ENCODE measurements at regions not wholly inside any gene's neighbourhood (a gene's known extent, or its start where the extent isn't known, plus 50 kb on each side); places are given as distances from the start of the nearest gene placed in this dataset.

DNA sequence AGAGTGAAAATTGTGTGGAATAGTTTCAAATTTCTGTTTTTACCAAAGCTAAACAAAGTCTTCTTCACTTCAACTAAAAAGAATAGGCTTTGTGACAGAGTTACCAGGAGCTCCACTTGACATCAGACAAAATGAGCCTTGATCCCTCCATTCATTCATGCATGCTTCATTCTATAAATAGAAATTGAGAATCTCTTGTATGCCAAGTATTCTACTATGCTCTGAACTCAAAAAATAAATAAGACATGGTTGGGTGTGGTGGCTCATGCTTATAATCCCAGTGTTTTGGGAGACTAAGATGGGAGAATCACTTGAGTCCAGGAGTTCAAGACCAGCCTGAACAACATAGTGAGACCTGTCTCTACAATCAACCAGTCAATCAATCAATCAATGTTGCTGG lies 236.6 kb upstream of the FAM83B start:
- Histone ChIP-seq H3K4me1 (ENCODE audit: control insufficient read depth, low read length) (no peaks in the 10 kb centered on the region), H3K4me3 (ENCODE audit: low read length) (no peak overlapping the region), H3K36me3 (ENCODE audit: control insufficient read depth, low read length) (no peaks in the 10 kb centered on the region), H3K9me2 (replicated peaks; ENCODE audit: control insufficient read depth, low read length) (no peaks in the 10 kb centered on the region), H3K79me2 (ENCODE audit: control insufficient read depth, low read length) (no peaks in the 10 kb centered on the region), H3K27ac (ENCODE audit: low read depth, low read length) (no peak overlapping the region), H3K9me3 (ENCODE audit: control insufficient read depth, insufficient read depth, low read length) (no peaks in the 10 kb centered on the region), H3K27me3 (ENCODE audit: control insufficient read depth, low read length) (no peaks in the 10 kb centered on the region), H3K4me2 (ENCODE audit: low read length) (no peak overlapping the region), H4K20me1 (ENCODE audit: control insufficient read depth, insufficient read depth, low read depth, low read length) (no peaks in the 10 kb centered on the region), H3F3A (ENCODE audit: control insufficient read depth, insufficient read depth) (no peaks in the 10 kb centered on the region)
- no peak for TF ChIP-seq EZH2phosphoT487 (IDR thresholded peaks at IDR 0.05; ENCODE audit: borderline replicate concordance, low read length)
- TF ChIP-seq, protein P1, sequence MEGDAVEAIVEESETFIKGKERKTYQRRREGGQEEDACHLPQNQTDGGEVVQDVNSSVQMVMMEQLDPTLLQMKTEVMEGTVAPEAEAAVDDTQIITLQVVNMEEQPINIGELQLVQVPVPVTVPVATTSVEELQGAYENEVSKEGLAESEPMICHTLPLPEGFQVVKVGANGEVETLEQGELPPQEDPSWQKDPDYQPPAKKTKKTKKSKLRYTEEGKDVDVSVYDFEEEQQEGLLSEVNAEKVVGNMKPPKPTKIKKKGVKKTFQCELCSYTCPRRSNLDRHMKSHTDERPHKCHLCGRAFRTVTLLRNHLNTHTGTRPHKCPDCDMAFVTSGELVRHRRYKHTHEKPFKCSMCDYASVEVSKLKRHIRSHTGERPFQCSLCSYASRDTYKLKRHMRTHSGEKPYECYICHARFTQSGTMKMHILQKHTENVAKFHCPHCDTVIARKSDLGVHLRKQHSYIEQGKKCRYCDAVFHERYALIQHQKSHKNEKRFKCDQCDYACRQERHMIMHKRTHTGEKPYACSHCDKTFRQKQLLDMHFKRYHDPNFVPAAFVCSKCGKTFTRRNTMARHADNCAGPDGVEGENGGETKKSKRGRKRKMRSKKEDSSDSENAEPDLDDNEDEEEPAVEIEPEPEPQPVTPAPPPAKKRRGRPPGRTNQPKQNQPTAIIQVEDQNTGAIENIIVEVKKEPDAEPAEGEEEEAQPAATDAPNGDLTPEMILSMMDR (IDR thresholded peaks at IDR 0.05; ENCODE audit: low read depth, low read length, poor library complexity, severe bottlenecking) = no peak

DNA sequence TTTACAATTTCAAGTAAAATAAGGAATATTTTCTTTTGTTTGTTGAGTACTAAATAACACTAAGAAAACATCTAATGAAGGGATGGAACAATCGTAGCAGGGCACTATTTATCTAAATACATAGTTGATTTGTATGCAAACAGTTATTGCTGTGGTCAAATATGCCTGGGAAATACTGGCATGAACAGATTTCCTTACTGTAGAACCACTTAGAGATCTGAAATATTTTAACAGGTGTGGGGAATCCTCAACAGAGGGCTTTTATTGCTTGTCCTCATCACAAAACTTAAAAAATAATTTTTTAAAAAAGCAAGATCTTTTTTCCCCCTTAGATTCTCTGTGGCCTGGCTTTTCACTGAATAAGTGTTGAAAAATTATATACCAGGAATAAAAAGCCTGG lies 233.0 kb upstream of the FAM83B start:
- Histone ChIP-seq H3K9me2 (replicated peaks; ENCODE audit: control insufficient read depth, low read length) (no peaks in the 10 kb centered on the region), H3K4me2 (ENCODE audit: low read length) (no peak overlapping the region)

DNA sequence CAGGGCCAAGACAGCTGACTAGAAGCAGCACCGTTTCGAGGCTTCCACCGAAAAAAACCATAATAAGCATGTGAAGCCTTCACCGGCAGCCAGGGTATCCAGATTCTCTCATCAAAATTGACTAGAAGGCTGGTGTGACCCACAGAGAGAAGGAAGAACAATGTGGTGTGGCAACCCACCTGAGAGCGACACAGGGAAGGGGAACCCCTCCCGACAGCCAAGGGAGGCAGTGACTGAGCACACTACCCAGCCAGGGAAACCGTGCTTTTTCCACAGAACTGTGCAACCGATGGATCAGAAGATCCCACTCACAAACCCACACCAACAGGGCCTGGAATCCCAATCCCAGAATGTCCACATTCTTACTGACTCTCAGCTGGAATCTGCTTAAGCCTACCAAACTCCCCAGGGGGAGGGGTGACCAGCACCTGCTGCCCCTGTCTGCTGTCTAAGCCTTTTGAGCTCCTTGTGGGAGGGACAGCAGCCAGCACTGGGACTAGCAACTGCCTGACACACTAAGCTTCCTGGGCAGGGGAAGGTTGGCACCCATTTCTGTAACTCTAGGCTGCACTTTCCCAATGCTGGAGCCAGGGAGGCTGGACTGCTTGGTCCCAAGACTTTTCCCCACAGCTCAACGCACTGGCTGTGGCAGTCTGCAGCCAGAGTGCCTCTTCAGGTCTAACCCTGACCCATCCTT lies 231.9 kb upstream of the FAM83B start:
- TF ChIP-seq EZH2phosphoT487 (IDR thresholded peaks at IDR 0.05; ENCODE audit: borderline replicate concordance, low read length) = no peak
- TF ChIP-seq, protein P1 (IDR thresholded peaks at IDR 0.05; ENCODE audit: low read depth, low read length, poor library complexity, severe bottlenecking) = no peak
- no peaks in the 10 kb centered on the region for H3K36me3 ChIP-seq (ENCODE audit: control insufficient read depth, low read length)
- H3K4me1 ChIP-seq (ENCODE audit: control insufficient read depth, low read length) = no peaks in the 10 kb centered on the region
- H3F3A ChIP-seq (ENCODE audit: control insufficient read depth, insufficient read depth) = no peaks in the 10 kb centered on the region
- no peak overlapping the region for H3K27ac ChIP-seq (ENCODE audit: low read depth, low read length)
- no peaks in the 10 kb centered on the region for H3K27me3 ChIP-seq (ENCODE audit: control insufficient read depth, low read length)
- no peaks in the 10 kb centered on the region for H3K79me2 ChIP-seq (ENCODE audit: control insufficient read depth, low read length)
- H3K4me3 ChIP-seq (ENCODE audit: low read length) = no peak overlapping the region
- no peaks in the 10 kb centered on the region for H3K9me3 ChIP-seq (ENCODE audit: control insufficient read depth, insufficient read depth, low read length)
- H3K4me2 ChIP-seq (ENCODE audit: low read length) = no peak overlapping the region
- no peaks in the 10 kb centered on the region for H4K20me1 ChIP-seq (ENCODE audit: control insufficient read depth, insufficient read depth, low read depth, low read length)
- H3K9me2 ChIP-seq (replicated peaks; ENCODE audit: control insufficient read depth, low read length) = no peaks in the 10 kb centered on the region

More for the DNA sequence above, 233.0 kb upstream of the FAM83B start:
- Histone ChIP-seq H3K79me2 (ENCODE audit: control insufficient read depth, low read length) (no peaks in the 10 kb centered on the region), H3K36me3 (ENCODE audit: control insufficient read depth, low read length) (no peaks in the 10 kb centered on the region), H4K20me1 (ENCODE audit: control insufficient read depth, insufficient read depth, low read depth, low read length) (no peaks in the 10 kb centered on the region), H3K27ac (ENCODE audit: low read depth, low read length) (no peak overlapping the region), H3K4me1 (ENCODE audit: control insufficient read depth, low read length) (no peaks in the 10 kb centered on the region), H3K4me3 (ENCODE audit: low read length) (no peak overlapping the region), H3F3A (ENCODE audit: control insufficient read depth, insufficient read depth) (no peaks in the 10 kb centered on the region), H3K9me3 (ENCODE audit: control insufficient read depth, insufficient read depth, low read length) (no peaks in the 10 kb centered on the region), H3K27me3 (ENCODE audit: control insufficient read depth, low read length) (no peaks in the 10 kb centered on the region)
- TF ChIP-seq, protein P1 (IDR thresholded peaks at IDR 0.05; ENCODE audit: low read depth, low read length, poor library complexity, severe bottlenecking) = no peak
- no peak for TF ChIP-seq EZH2phosphoT487 (IDR thresholded peaks at IDR 0.05; ENCODE audit: borderline replicate concordance, low read length)

All from DOHH2 (cell line).